GM12874 (cell line): ENCODE measurements at regions not wholly inside any gene's neighbourhood (a gene's known extent, or its start where the extent isn't known, plus 50 kb on each side); places are given as distances from the start of the nearest gene placed in this dataset.

Source experiments
- CTCF ChIP-seq: IDR thresholded peaks from 2 replicates; pipeline ENCODE4 v1.5.1; 2011; ENCODE audit warnings: low read depth, mild to moderate bottlenecking, control low read depth, low read length, moderate library complexity; ENCODE audit not compliant: insufficient read depth

GRCh38 chrX:117803463-117803862, 313.1 kb downstream of the KLHL13 start:
- TF ChIP-seq CTCF, result no peak

- no peak for TF ChIP-seq CTCF
Observed at GRCh38 chrX:117788339-117788738, 328.3 kb downstream of the KLHL13 start.

- no peak for TF ChIP-seq CTCF
Observed at GRCh38 chrX:117771384-117771783, 345.2 kb downstream of the KLHL13 start.

- TF ChIP-seq CTCF, result no peak
Observed at GRCh38 chrX:117768861-117769604, 347.6 kb downstream of the KLHL13 start.

GRCh38 chrX:117765211-117765610, 351.4 kb downstream of the KLHL13 start:
- TF ChIP-seq CTCF, result no peak

GRCh38 chrX:117752745-117753144, 363.9 kb downstream of the KLHL13 start:
- no peak for TF ChIP-seq CTCF

- TF ChIP-seq CTCF, result no peak
Observed at GRCh38 chrX:117751155-117751554, 365.5 kb downstream of the KLHL13 start.
